HCT116 (cell line): ENCODE measurements at regions not wholly inside any gene's neighbourhood (a gene's known extent, or its start where the extent isn't known, plus 50 kb on each side); places are given as distances from the start of the nearest gene placed in this dataset.

ENCODE experiments used
- ATAC-seq: fragments of 200-7000 bp; cut with Tn5 transposase; 2 replicates; pipeline ENCODE4 v1.9.1; 2020; ENCODE audit warnings: mild to moderate bottlenecking, moderate library complexity
- BruUV-seq: library from RNA; stranded (reverse); fragments of 400-500 nt; replicated peaks from 2 replicates; lab custom pipeline; 2021; lab: Mats Ljungman, UMichigan
- CTCF ChIA-PET: fragments of 300-600 bp; sonication (Branson Sonifier 250); formaldehyde crosslinking; loops from one replicate; lab custom pipeline; 2021; ENCODE audit warnings: antibody characterized with exemption; lab: Charles Lee
- POLR2A ChIA-PET: fragments of 300-600, 350-600 bp; sonication (Branson Sonifier 250); formaldehyde crosslinking; loops from one replicate; lab custom pipeline; 2021; ENCODE audit warnings: antibody characterized with exemption; lab: Charles Lee
- RAD21 ChIA-PET, 2 experiments: fragments of 300-600 bp; sonication (Branson Sonifier 250); formaldehyde crosslinking; loops; one replicate each; lab custom pipeline; 2023; ENCODE audit warnings: low total read pairs in 2 of 2; ENCODE audit not compliant: uncharacterized antibody in 2 of 2, unreplicated experiment in 2 of 2, low non-redundant PET in 1 of 2; lab: Charles Lee
- DNase-seq: peaks from one replicate; pipeline ENCODE4 v3.0.0-alpha.2; 2010; ENCODE audit warnings: low read depth, low spot score
- H2AFZ ChIP-seq: fragments of 200-600 bp; shearing (Covaris generic), sonication (generic); 2 replicates; pipeline ENCODE4 v1.6.1; 2017; ENCODE audit warnings: low read depth, mixed run types, mixed read lengths, antibody characterized with exemption, low read length; ENCODE audit not compliant: poor library complexity, severe bottlenecking
- H3K27ac ChIP-seq: 2 replicates; pipeline ENCODE4 v1.5.1; 2012; ENCODE audit warnings: low read depth, low read length
- H3K27me3 ChIP-seq: fragments of 200-600 bp; sonication (generic); 2 replicates; pipeline ENCODE4 v1.6.1; 2016; ENCODE audit warnings: mixed run types, low read length, mixed read lengths; ENCODE audit not compliant: insufficient read depth
- H3K36me3 ChIP-seq, 2 experiments: fragments of 200-500 bp in 1 of 2; fragments of 200-600 bp in 1 of 2; sonication (Bioruptor generic) in 1 of 2; sonication (generic) in 1 of 2; 2 replicates each; pipeline versions ENCODE4 v1.5.1 to v1.6.1; 2014 to 2016; ENCODE audit warnings: low read length in 2 of 2, inconsistent platforms in 1 of 2, mixed read lengths in 1 of 2, mixed run types in 1 of 2; ENCODE audit not compliant: insufficient read depth in 2 of 2, control insufficient read depth in 1 of 2
- H3K4me1 ChIP-seq, 2 experiments: fragments of 200-600 bp in 1 of 2; sonication (generic) in 1 of 2; 2 replicates each; pipeline versions ENCODE4 v1.5.1 to v1.6.1; 2012 to 2017; ENCODE audit warnings: low read length in 2 of 2, inconsistent platforms in 1 of 2, mild to moderate bottlenecking in 1 of 2, mixed read lengths in 1 of 2, mixed run types in 1 of 2, moderate library complexity in 1 of 2; ENCODE audit not compliant: insufficient read depth in 2 of 2, control insufficient read depth in 1 of 2
- H3K4me2 ChIP-seq: fragments of 200-600 bp; sonication (generic); 2 replicates; pipeline ENCODE4 v1.6.1; 2017; ENCODE audit warnings: mixed run types, low read length, mixed read lengths
- H3K4me3 ChIP-seq, 2 experiments: fragments of 200-600 bp in 1 of 2; sonication (generic) in 1 of 2; replicated peaks in 1 of 2; 2 replicates each; pipeline ENCODE4 v1.5.1; 2011 to 2016; ENCODE audit warnings: low read length in 2 of 2, control low read depth in 1 of 2, low read depth in 1 of 2, mild to moderate bottlenecking in 1 of 2, mixed read lengths in 1 of 2, mixed run types in 1 of 2
- H3K79me2 ChIP-seq: fragments of 200-600 bp; sonication (generic); 2 replicates; pipeline ENCODE4 v1.6.1; 2017; ENCODE audit warnings: mild to moderate bottlenecking, mixed run types, low read length, moderate library complexity, mixed read lengths; ENCODE audit not compliant: insufficient read depth
- H3K9ac ChIP-seq: fragments of 200-600 bp; sonication (generic); 2 replicates; pipeline ENCODE4 v1.6.1; 2016; ENCODE audit warnings: low read length, mixed read lengths
- H3K9me2 ChIP-seq: fragments of 200-600 bp; sonication (generic), shearing (Covaris generic); 2 replicates; pipeline ENCODE4 v1.6.1; 2017; ENCODE audit warnings: mixed run types, mild to moderate bottlenecking, moderate library complexity; ENCODE audit not compliant: insufficient read depth
- H3K9me3 ChIP-seq, 2 experiments: fragments of 200-500 bp in 1 of 2; fragments of 200-600 bp in 1 of 2; sonication (Bioruptor generic) in 1 of 2; sonication (generic) in 1 of 2; 2 replicates each; pipeline ENCODE4 v1.6.1; 2014 to 2017; ENCODE audit warnings: low read length in 2 of 2, mixed read lengths in 2 of 2, inconsistent platforms in 1 of 2, low read depth in 1 of 2, mild to moderate bottlenecking in 1 of 2, mixed run types in 1 of 2, moderate library complexity in 1 of 2; ENCODE audit not compliant: control insufficient read depth in 1 of 2, insufficient read depth in 1 of 2
- H4K20me1 ChIP-seq: fragments of 200-600 bp; sonication (generic), shearing (Covaris generic); 2 replicates; pipeline ENCODE4 v1.6.1; 2017; ENCODE audit warnings: mixed run types, mild to moderate bottlenecking, moderate library complexity; ENCODE audit not compliant: insufficient read depth
- CEBPB ChIP-seq: IDR thresholded peaks from 2 replicates; pipeline ENCODE4 v1.6.1; 2012; ENCODE audit warnings: low read depth
- EZH2phosphoT487 ChIP-seq: fragments of 200-600 bp; IDR thresholded peaks from 2 replicates; pipeline ENCODE4 v1.6.1; 2018; ENCODE audit warnings: antibody characterized with exemption, borderline replicate concordance
- FOSL1 ChIP-seq: IDR thresholded peaks from 2 replicates; pipeline ENCODE4 v1.6.1; 2012; ENCODE audit warnings: low read depth
- JUND ChIP-seq: IDR thresholded peaks from 2 replicates; pipeline ENCODE4 v1.6.1; 2012
- MAX ChIP-seq: IDR thresholded peaks from 2 replicates; pipeline ENCODE4 v1.6.1; 2012
- POLR2AphosphoS5 ChIP-seq: IDR thresholded peaks from 2 replicates; pipeline ENCODE4 v1.6.1; 2011; ENCODE audit warnings: mild to moderate bottlenecking, low read depth, low read length, moderate library complexity
- RAD21 ChIP-seq: IDR thresholded peaks from 2 replicates; pipeline ENCODE4 v1.6.1; 2012; ENCODE audit warnings: low read depth, mild to moderate bottlenecking
- REST ChIP-seq: IDR thresholded peaks from 2 replicates; pipeline ENCODE4 v1.6.1; 2012; ENCODE audit warnings: low read depth
- TCF7L2 ChIP-seq: IDR thresholded peaks from 2 replicates; pipeline ENCODE4 v1.7.0; 2011; ENCODE audit warnings: borderline replicate concordance, inconsistent platforms; ENCODE audit not compliant: insufficient read depth, insufficient read length; ENCODE audit errors: extremely low read depth
- ZNF274 ChIP-seq: fragments of 200-500 bp; sonication (Bioruptor generic); IDR thresholded peaks from 2 replicates; pipeline ENCODE4 v1.6.1; 2014; ENCODE audit warnings: mild to moderate bottlenecking, low read depth, low read length, inconsistent platforms
- intact Hi-C: fragments of 100-400 bp; cut with micrococcal nuclease; formaldehyde crosslinking; loops from 2 replicates; pipeline ENCODE4 v1.10.0; 2022

GRCh38 chr17:77383613-77384608, 243.1 kb downstream of the SEC14L1 start:
- DNase-seq (no peak), ATAC-seq (no peak)
- H3K4me2 ChIP-seq, result no peak overlapping the region
- no TSS peak for BruUV-seq
- no peaks in the 10 kb centered on the region for H3K9me3 ChIP-seq
- no peak for TF ChIP-seq POLR2AphosphoS5
- no peak for TF ChIP-seq ZNF274
- TF ChIP-seq RAD21, result no peak
- no peak for TF ChIP-seq REST
- no peak for TF ChIP-seq MAX
- no peak for TF ChIP-seq TCF7L2
- TF ChIP-seq JUND, result no peak
- TF ChIP-seq CEBPB, result no peak
- TF ChIP-seq FOSL1, result no peak
- no peak for TF ChIP-seq EZH2phosphoT487
- RAD21 ChIA-PET, result no interaction called here
- POLR2A ChIA-PET, result no interaction called here
- no peaks in the 10 kb centered on the region; the same call in 1 of the 2 replicates for H4K20me1 ChIP-seq
- no peaks in the 10 kb centered on the region for H3K27me3 ChIP-seq
- H3K79me2 ChIP-seq, result peaks cover 95% of the 10 kb centered on the region
- H3K4me1 ChIP-seq, result peaks cover 5 to 33% of the 10 kb centered on the region in 2 experiments; a peak in 2 of 4 replicates
- intact Hi-C loops, result no loop called here
- CTCF ChIA-PET, result no interaction called here
- no peak overlapping the region for H3K9ac ChIP-seq
- H3K36me3 ChIP-seq, result no peaks in the 10 kb centered on the region
- H3K27ac ChIP-seq, result no peak overlapping the region
- no peaks in the 10 kb centered on the region for H3K9me2 ChIP-seq
- H3K4me3 ChIP-seq, result no peak overlapping the region
- no peak overlapping the region for H2AFZ ChIP-seq
